Omental fat pad (tissue), 3 donors: ENCODE measurements at regions not wholly inside any gene's neighbourhood (a gene's known extent, or its start where the extent isn't known, plus 50 kb on each side); places are given as distances from the start of the nearest gene placed in this dataset.
"Not testable (repeated sequence)": the region's sequence is repeated elsewhere in the genome, so short reads cannot be mapped to it uniquely, and the experiment has no call there.

ENCODE experiments used
- ATAC-seq: fragments of 150-250 bp; one replicate; pipeline ENCODE4 v1.9.1; 2016; ENCODE audit warnings: mild to moderate bottlenecking, moderate library complexity; ENCODE audit not compliant: low FRiP score
- DNase-seq: peaks from one replicate; pipeline ENCODE4 v3.0.0-alpha.2; 2019; ENCODE audit warnings: low spot score
- CTCF ChIP-seq, 3 donors: fragments of 450-650 bp; IDR thresholded peaks; one replicate each; pipeline ENCODE4 v1.5.1; 2016 to 2017; ENCODE audit warnings: antibody characterized with exemption in 3 of 3, mild to moderate bottlenecking in 3 of 3, moderate library complexity in 2 of 3

- ATAC-seq (no peak), DNase-seq (no peak)
- no peak for TF ChIP-seq CTCF (IDR thresholded peaks at IDR 0.05)
Observed at GRCh38 chr10:45093945-45094344, 93.2 kb downstream of the ZNF22 start.

GRCh38 chr10:45095286-45095685 lies 94.6 kb downstream of the ZNF22 start:
- DNase-seq: no peak

GRCh38 chr10:45096001-45096400 lies 95.3 kb downstream of the ZNF22 start:
- ATAC-seq (no peak), DNase-seq (no peak)
- no peak for TF ChIP-seq CTCF (IDR thresholded peaks at IDR 0.05)

More at GRCh38 chr10:45095286-45095685, 94.6 kb downstream of the ZNF22 start:
- no peak for TF ChIP-seq CTCF (IDR thresholded peaks at IDR 0.05)
- no peak for ATAC-seq

GRCh38 chr10:45100429-45100828 lies 99.7 kb downstream of the ZNF22 start:
- no peak for TF ChIP-seq CTCF (IDR thresholded peaks at IDR 0.05)
- DNase-seq (no peak), ATAC-seq (no peak)

GRCh38 chr10:45104674-45105073 lies 104.0 kb downstream of the ZNF22 start:
- no peak for DNase-seq

GRCh38 chr10:45105309-45105708 lies 104.6 kb downstream of the ZNF22 start:
- DNase-seq: not testable (repeated sequence)

More at GRCh38 chr10:45104674-45105073, 104.0 kb downstream of the ZNF22 start:
- TF ChIP-seq CTCF (IDR thresholded peaks at IDR 0.05): no peak
- no peak for ATAC-seq

GRCh38 chr10:45106236-45106856 lies 105.6 kb downstream of the ZNF22 start:
- DNase-seq (no peak), ATAC-seq (no peak)
- no peak for TF ChIP-seq CTCF (IDR thresholded peaks at IDR 0.05)

More at GRCh38 chr10:45105309-45105708, 104.6 kb downstream of the ZNF22 start:
- not testable (repeated sequence) for ATAC-seq
